ENCODE measurements at regions not wholly inside any gene's neighbourhood (a gene's known extent, or its start where the extent isn't known, plus 50 kb on each side); places are given as distances from the start of the nearest gene placed in this dataset.

- no peak for TF ChIP-seq CTCF (IDR thresholded peaks at IDR 0.05)
- no peak for TF ChIP-seq POLR2A (IDR thresholded peaks at IDR 0.05)
- TF ChIP-seq POLR2AphosphoS5 (IDR thresholded peaks at IDR 0.05): no peak
Observed at GRCh38 chr5:98263084-98263483, 510.4 kb upstream of the RGMB start.
